Body of pancreas (tissue), 4 donors: ENCODE measurements at regions not wholly inside any gene's neighbourhood (a gene's known extent, or its start where the extent isn't known, plus 50 kb on each side); places are given as distances from the start of the nearest gene placed in this dataset.

ENCODE experiments used
- ATAC-seq: fragments of 150-250 bp; one replicate; pipeline ENCODE4 v1.9.1; 2016
- DNase-seq, 4 donors: peaks; one replicate each; pipeline ENCODE4 v3.0.0-alpha.2; 2019
- H3K27ac ChIP-seq, 4 donors: fragments of 200-600 bp; sonication (generic); 1 replicate in 3 of 4; 2 replicates in 1 of 4; pipeline versions ENCODE4 v1.5.1 to v1.6.1; 2016 to 2019; ENCODE audit warnings: mild to moderate bottlenecking in 1 of 4, mixed read lengths in 1 of 4, moderate library complexity in 1 of 4
- H3K27me3 ChIP-seq, 2 donors: fragments of 200-600 bp; sonication (generic); one replicate each; pipeline ENCODE4 v1.6.0; 2016; ENCODE audit warnings: mild to moderate bottlenecking in 1 of 2
- H3K36me3 ChIP-seq, 2 donors: fragments of 200-600 bp; sonication (generic); replicated peaks in 1 of 2; 2 replicates each; pipeline ENCODE4 v1.5.1; 2016; ENCODE audit warnings: low read depth in 2 of 2; ENCODE audit not compliant: insufficient read depth in 1 of 2
- H3K4me1 ChIP-seq: fragments of 200-600 bp; sonication (generic); one replicate; pipeline ENCODE4 v1.6.0; 2016
- H3K4me3 ChIP-seq, 2 donors: fragments of 200-600 bp; sonication (generic); 1 replicate in 1 of 2; 2 replicates in 1 of 2; pipeline ENCODE4 v1.5.1; 2016 to 2019
- H3K9me3 ChIP-seq, 3 donors: fragments of 200-600 bp; sonication (generic); 1 replicate in 2 of 3; 2 replicates in 1 of 3; pipeline ENCODE4 v1.5.1; 2016
- CTCF ChIP-seq, 7 experiments: fragments of 450-650 bp in 4 of 7; fragments of 200-600 bp in 3 of 7; sonication (generic) in 3 of 7; IDR thresholded peaks; one replicate each; pipeline ENCODE4 v1.5.1; 2016 to 2019; ENCODE audit warnings: antibody characterized with exemption in 7 of 7
- POLR2A ChIP-seq, 3 donors: fragments of 450-650 bp; IDR thresholded peaks; one replicate each; pipeline ENCODE4 v1.6.1; 2016; ENCODE audit warnings: antibody characterized with exemption in 3 of 3, mild to moderate bottlenecking in 2 of 3
- WGBS, 2 donors: methylation state at CpG; one replicate each; pipeline ENCODE4 v1.1.5; 2017; 5-methylcytosine and 5-hydroxymethylcytosine counted together
- intact Hi-C: fragments of 100-400 bp; cut with DNase I; formaldehyde crosslinking; loops from one replicate; pipeline ENCODE4 v1.15.1; 2023

GRCh38 chr4:1589098-1589497, 95.0 kb downstream of the FAM53A start:
- H3K27ac ChIP-seq: no peak overlapping the region
- no peak for ATAC-seq
- H3K27me3 ChIP-seq: no peaks in the 10 kb centered on the region
- no peaks in the 10 kb centered on the region for H3K4me1 ChIP-seq
- no peak overlapping the region for H3K4me3 ChIP-seq
- DNase-seq: no peak
- WGBS, 2 donors: 37 to 49% methylated on average over 1 of the region's 1 CpG
- no peaks in the 10 kb centered on the region for H3K36me3 ChIP-seq
- no peak for TF ChIP-seq POLR2A (IDR thresholded peaks at IDR 0.05)
- TF ChIP-seq CTCF (IDR thresholded peaks at IDR 0.05): no peak
- peaks cover 0 to 15% (median 0%) of the 10 kb centered on the region in 3 donors for H3K9me3 ChIP-seq
- intact Hi-C loops: no loop called here

GRCh38 chr4:1588306-1588705, 95.8 kb downstream of the FAM53A start:
- DNase-seq: no peak
- no peak for ATAC-seq
- no peaks in the 10 kb centered on the region for H3K4me1 ChIP-seq
- H3K36me3 ChIP-seq: no peaks in the 10 kb centered on the region
- WGBS, 2 donors: 74 to 78% methylated on average over 5 of the region's 5 CpGs
- TF ChIP-seq CTCF (IDR thresholded peaks at IDR 0.05): no peak
- no peak for TF ChIP-seq POLR2A (IDR thresholded peaks at IDR 0.05)
- H3K4me3 ChIP-seq: no peak overlapping the region
- H3K27ac ChIP-seq: no peak overlapping the region
- intact Hi-C loops: no loop called here
- H3K9me3 ChIP-seq: peaks cover 0 to 15% (median 0%) of the 10 kb centered on the region in 3 donors
- H3K27me3 ChIP-seq: no peaks in the 10 kb centered on the region

DNA sequence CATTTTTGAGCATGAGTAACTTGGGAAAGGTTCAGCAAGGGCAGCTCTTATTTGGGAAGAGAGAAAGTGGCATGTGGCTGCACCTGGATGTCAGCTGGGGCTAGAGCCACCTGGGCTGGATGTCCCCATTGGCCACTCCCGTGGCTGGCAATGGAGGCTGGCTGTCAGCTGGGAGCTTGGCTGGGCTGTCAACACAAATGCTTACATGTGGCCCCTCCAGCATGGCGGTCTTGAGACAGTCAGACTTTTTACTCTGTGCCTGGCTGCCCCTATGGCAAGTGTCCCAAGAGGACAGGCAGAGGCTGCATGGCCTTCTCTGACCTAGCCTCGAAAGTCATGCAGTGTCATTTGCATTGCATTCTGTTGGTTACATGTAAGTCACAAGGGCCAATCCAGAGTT, 99.6 kb downstream of the FAM53A start:
- H3K4me3 ChIP-seq: no peak overlapping the region
- no peaks in the 10 kb centered on the region for H3K27me3 ChIP-seq
- peaks cover 8% of the 10 kb centered on the region for H3K4me1 ChIP-seq
- intact Hi-C loops: no loop called here
- 47 to 50% methylated on average over 3 of the region's 3 CpGs for WGBS, 2 donors
- no peak for DNase-seq
- no peak for ATAC-seq
- TF ChIP-seq POLR2A (IDR thresholded peaks at IDR 0.05) (no peak), CTCF (IDR thresholded peaks at IDR 0.05) (no peak)
- no peak overlapping the region for H3K27ac ChIP-seq
- no peaks in the 10 kb centered on the region for H3K36me3 ChIP-seq
- H3K9me3 ChIP-seq: no peaks in the 10 kb centered on the region

DNA sequence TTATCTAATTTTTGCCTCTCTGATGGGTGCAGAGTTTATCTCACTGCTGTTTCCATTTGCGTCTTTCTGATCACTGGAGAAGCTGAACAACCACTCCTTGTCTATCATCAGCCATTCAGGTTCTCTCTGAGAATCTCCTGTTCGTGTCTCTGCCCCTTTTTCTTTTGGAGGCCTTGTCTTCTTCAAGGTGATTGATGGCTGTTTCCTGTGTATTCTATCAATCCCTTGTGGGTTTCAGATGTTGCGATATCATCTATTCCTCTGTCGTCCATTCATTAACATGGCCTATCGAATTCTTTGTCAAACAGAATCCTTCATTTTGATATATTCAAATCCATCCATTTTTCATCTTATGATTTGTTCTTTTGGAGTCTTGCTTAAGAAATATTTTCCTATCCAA, 100.3 kb downstream of the FAM53A start:
- DNase-seq: no peak
- H3K36me3 ChIP-seq: no peaks in the 10 kb centered on the region
- no peaks in the 10 kb centered on the region for H3K9me3 ChIP-seq
- 74 to 84% methylated on average over 5 of the region's 5 CpGs for WGBS, 2 donors
- no peak for ATAC-seq
- H3K4me3 ChIP-seq: no peak overlapping the region
- no peak overlapping the region for H3K27ac ChIP-seq
- H3K4me1 ChIP-seq: peaks cover 14% of the 10 kb centered on the region
- TF ChIP-seq POLR2A (IDR thresholded peaks at IDR 0.05) (no peak), CTCF (IDR thresholded peaks at IDR 0.05) (no peak)
- H3K27me3 ChIP-seq: no peaks in the 10 kb centered on the region
- intact Hi-C loops: no loop called here

- peaks cover 0 to 3% of the 10 kb centered on the region in 2 donors for H3K27me3 ChIP-seq
- H3K27ac ChIP-seq: no peak overlapping the region
- H3K4me1 ChIP-seq: peaks cover 17% of the 10 kb centered on the region
- H3K9me3 ChIP-seq: no peaks in the 10 kb centered on the region
- TF ChIP-seq POLR2A (IDR thresholded peaks at IDR 0.05) (no peak), CTCF (IDR thresholded peaks at IDR 0.05) (no peak)
- WGBS, 2 donors: 85 to 87% methylated on average over 15 of the region's 15 CpGs
- no peak overlapping the region for H3K4me3 ChIP-seq
- intact Hi-C loops: no loop called here
- DNase-seq: no peak
- ATAC-seq: no peak
- H3K36me3 ChIP-seq: no peaks in the 10 kb centered on the region
These were observed 100.9 kb downstream of the FAM53A start for GRCh38 chr4:1583051-1583785.
